ENCODE measurements at regions not wholly inside any gene's neighbourhood (a gene's known extent, or its start where the extent isn't known, plus 50 kb on each side); places are given as distances from the start of the nearest gene placed in this dataset.

DNA sequence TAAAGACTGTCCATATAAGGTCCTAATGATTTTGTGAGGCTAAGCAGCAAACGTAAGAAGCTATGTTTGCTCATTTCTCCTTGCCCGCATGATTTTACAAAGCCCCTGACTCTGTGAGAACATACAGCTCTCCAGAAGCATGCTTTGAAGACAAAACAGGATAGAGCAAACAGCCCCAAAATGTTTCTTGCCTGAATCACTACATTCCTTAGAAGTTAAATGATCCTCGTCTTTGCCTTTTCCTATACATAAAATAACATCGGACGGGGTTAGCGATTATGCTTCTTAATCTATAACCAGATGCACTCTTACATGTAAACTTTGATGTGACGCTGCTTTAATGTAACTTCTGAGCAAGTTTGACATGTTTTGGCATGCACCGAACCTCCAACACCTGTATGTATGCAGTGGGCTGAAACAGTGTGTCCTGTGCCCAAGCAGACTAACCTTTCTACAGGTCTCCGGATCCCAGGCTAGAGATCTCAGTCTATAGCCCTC, 353.7 kb downstream of the CETN3 start:
- no peak for TF ChIP-seq POLR2A (IDR thresholded peaks at IDR 0.05; ENCODE audit: low read depth, low read length)
- TF ChIP-seq, protein P1, sequence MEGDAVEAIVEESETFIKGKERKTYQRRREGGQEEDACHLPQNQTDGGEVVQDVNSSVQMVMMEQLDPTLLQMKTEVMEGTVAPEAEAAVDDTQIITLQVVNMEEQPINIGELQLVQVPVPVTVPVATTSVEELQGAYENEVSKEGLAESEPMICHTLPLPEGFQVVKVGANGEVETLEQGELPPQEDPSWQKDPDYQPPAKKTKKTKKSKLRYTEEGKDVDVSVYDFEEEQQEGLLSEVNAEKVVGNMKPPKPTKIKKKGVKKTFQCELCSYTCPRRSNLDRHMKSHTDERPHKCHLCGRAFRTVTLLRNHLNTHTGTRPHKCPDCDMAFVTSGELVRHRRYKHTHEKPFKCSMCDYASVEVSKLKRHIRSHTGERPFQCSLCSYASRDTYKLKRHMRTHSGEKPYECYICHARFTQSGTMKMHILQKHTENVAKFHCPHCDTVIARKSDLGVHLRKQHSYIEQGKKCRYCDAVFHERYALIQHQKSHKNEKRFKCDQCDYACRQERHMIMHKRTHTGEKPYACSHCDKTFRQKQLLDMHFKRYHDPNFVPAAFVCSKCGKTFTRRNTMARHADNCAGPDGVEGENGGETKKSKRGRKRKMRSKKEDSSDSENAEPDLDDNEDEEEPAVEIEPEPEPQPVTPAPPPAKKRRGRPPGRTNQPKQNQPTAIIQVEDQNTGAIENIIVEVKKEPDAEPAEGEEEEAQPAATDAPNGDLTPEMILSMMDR (IDR thresholded peaks at IDR 0.05; ENCODE audit: extremely low read depth in 1 of 2, insufficient read depth in 1 of 2, low read depth in 1 of 2, low read length in 2 of 2): no peak
- TF ChIP-seq GATA2 (IDR thresholded peaks at IDR 0.05; ENCODE audit: insufficient read depth, insufficient read length, low read depth, low read length): no peak

All from endothelial cell of umbilical vein (primary cell).